HepG2 (cell line): ENCODE measurements at regions not wholly inside any gene's neighbourhood (a gene's known extent, or its start where the extent isn't known, plus 50 kb on each side); places are given as distances from the start of the nearest gene placed in this dataset.

Experiments used
- MXI1 ChIP-seq: IDR thresholded peaks from 3 replicates; pipeline ENCODE4 v1.6.1; 2012; ENCODE audit warnings: low read depth, low read length, inconsistent platforms, borderline replicate concordance
- ZMYM4 ChIP-seq: sonication (generic); formaldehyde crosslinking; IDR thresholded peaks from 2 replicates; pipeline ENCODE4 v1.8.1; 2023; ENCODE audit warnings: mild to moderate bottlenecking, missing genetic modification reagents
- TF ChIP-seq, protein P1 (sequence below): sonication (generic); formaldehyde crosslinking; IDR thresholded peaks from 2 replicates; pipeline ENCODE4 v1.5.0; 2020; ENCODE audit warnings: mild to moderate bottlenecking, missing genetic modification reagents, moderate library complexity

- TF ChIP-seq ZMYM4 (CRISPR knock-in tag) (no peak), MXI1 (no peak)
- TF ChIP-seq, protein P1, sequence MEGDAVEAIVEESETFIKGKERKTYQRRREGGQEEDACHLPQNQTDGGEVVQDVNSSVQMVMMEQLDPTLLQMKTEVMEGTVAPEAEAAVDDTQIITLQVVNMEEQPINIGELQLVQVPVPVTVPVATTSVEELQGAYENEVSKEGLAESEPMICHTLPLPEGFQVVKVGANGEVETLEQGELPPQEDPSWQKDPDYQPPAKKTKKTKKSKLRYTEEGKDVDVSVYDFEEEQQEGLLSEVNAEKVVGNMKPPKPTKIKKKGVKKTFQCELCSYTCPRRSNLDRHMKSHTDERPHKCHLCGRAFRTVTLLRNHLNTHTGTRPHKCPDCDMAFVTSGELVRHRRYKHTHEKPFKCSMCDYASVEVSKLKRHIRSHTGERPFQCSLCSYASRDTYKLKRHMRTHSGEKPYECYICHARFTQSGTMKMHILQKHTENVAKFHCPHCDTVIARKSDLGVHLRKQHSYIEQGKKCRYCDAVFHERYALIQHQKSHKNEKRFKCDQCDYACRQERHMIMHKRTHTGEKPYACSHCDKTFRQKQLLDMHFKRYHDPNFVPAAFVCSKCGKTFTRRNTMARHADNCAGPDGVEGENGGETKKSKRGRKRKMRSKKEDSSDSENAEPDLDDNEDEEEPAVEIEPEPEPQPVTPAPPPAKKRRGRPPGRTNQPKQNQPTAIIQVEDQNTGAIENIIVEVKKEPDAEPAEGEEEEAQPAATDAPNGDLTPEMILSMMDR (CRISPR knock-in tag), result no peak
Measured at GRCh38 chr12:25794571-25794970, 163.9 kb upstream of the RASSF8 start.
